SK-N-SH (cell line): ENCODE measurements at regions not wholly inside any gene's neighbourhood (a gene's known extent, or its start where the extent isn't known, plus 50 kb on each side); places are given as distances from the start of the nearest gene placed in this dataset.

Source experiments
- CTCF ChIA-PET: fragments of 300-600, 350-600 bp; formaldehyde crosslinking; extraction: SDS; loops from one replicate; lab custom pipeline; 2021; lab: Yijun Ruan, JAX
- POLR2A ChIA-PET: fragments of 350-600 bp; sonication (Branson Sonifier 250); formaldehyde crosslinking; extraction: SDS; loops from one replicate; lab custom pipeline; 2020; ENCODE audit warnings: antibody characterized with exemption, inconsistent platforms; lab: Yijun Ruan, JAX
- DNase-seq: peaks from one replicate; pipeline ENCODE4 v3.0.0; 2012
- H2AFZ ChIP-seq: fragments of 200-600 bp; sonication (generic); 2 replicates; pipeline ENCODE4 v1.8.1; 2016; ENCODE audit warnings: antibody characterized with exemption, mild to moderate bottlenecking, low read depth
- H3F3A ChIP-seq: fragments of 200-600 bp; sonication (generic); replicated peaks from 2 replicates; pipeline ENCODE3; 2016; ENCODE audit warnings: antibody characterized with exemption, mild to moderate bottlenecking; ENCODE audit not compliant: insufficient read depth
- H3K27ac ChIP-seq, 2 experiments: fragments of 200-500 bp in 1 of 2; fragments of 200-600 bp in 1 of 2; sonication (Bioruptor generic) in 1 of 2; sonication (generic), shearing (Covaris generic) in 1 of 2; 2 replicates each; pipeline versions ENCODE4 v1.5.1 to v1.6.1; 2014 to 2016; ENCODE audit warnings: low read depth in 2 of 2, inconsistent platforms in 1 of 2, low read length in 1 of 2, mild to moderate bottlenecking in 1 of 2, mixed read lengths in 1 of 2
- H3K27me3 ChIP-seq: fragments of 200-600 bp; sonication (generic), shearing (Covaris generic); 2 replicates; pipeline ENCODE4 v1.6.1; 2016; ENCODE audit warnings: mixed run types; ENCODE audit not compliant: insufficient read depth
- H3K36me3 ChIP-seq, 2 experiments: fragments of 200-500 bp in 1 of 2; fragments of 200-600 bp in 1 of 2; sonication (Bioruptor generic) in 1 of 2; sonication (generic) in 1 of 2; replicated peaks in 1 of 2; 2 replicates each; pipeline versions ENCODE3 to v1.5.1; 2014 to 2016; ENCODE audit warnings: low read length in 1 of 2, mild to moderate bottlenecking in 1 of 2; ENCODE audit not compliant: insufficient read depth in 2 of 2, control insufficient read depth in 1 of 2
- H3K4me1 ChIP-seq, 2 experiments: fragments of 200-500 bp in 1 of 2; fragments of 200-600 bp in 1 of 2; sonication (Bioruptor generic) in 1 of 2; sonication (generic), shearing (Covaris generic) in 1 of 2; 2 replicates each; pipeline versions ENCODE4 v1.5.1 to v1.6.1; 2014 to 2016; ENCODE audit warnings: low read depth in 1 of 2, low read length in 1 of 2, mixed run types in 1 of 2; ENCODE audit not compliant: insufficient read depth in 2 of 2, control insufficient read depth in 1 of 2
- H3K4me2 ChIP-seq: fragments of 200-600 bp; sonication (generic), shearing (Covaris generic); 2 replicates; pipeline ENCODE4 v1.6.1; 2017; ENCODE audit warnings: mixed run types
- H3K4me3 ChIP-seq, 2 experiments: fragments of 200-500 bp in 1 of 2; fragments of 200-600 bp in 1 of 2; sonication (Bioruptor generic) in 1 of 2; sonication (generic), shearing (Covaris generic) in 1 of 2; 2 replicates each; pipeline versions ENCODE4 v1.5.1 to v1.8.1; 2014 to 2016; ENCODE audit warnings: low read depth in 2 of 2, inconsistent platforms in 1 of 2, low read length in 1 of 2, mild to moderate bottlenecking in 1 of 2, mixed read lengths in 1 of 2, moderate library complexity in 1 of 2
- H3K79me2 ChIP-seq: fragments of 200-600 bp; sonication (generic); 2 replicates; pipeline ENCODE4 v1.8.1; 2017; ENCODE audit warnings: mild to moderate bottlenecking; ENCODE audit not compliant: insufficient read depth
- H3K9ac ChIP-seq: fragments of 200-600 bp; sonication (generic); 2 replicates; pipeline ENCODE4 v1.6.1; 2017; ENCODE audit warnings: mixed run types
- H3K9me2 ChIP-seq: fragments of 200-600 bp; sonication (generic); 2 replicates; pipeline ENCODE4 v1.6.1; 2017; ENCODE audit warnings: mixed run types
- H3K9me3 ChIP-seq: fragments of 200-600 bp; sonication (generic); 2 replicates; pipeline ENCODE4 v1.6.1; 2017; ENCODE audit warnings: mixed run types, mild to moderate bottlenecking, moderate library complexity
- H4K20me1 ChIP-seq: fragments of 200-600 bp; sonication (generic); 2 replicates; pipeline ENCODE4 v1.6.1; 2017; ENCODE audit warnings: mild to moderate bottlenecking, mixed run types; ENCODE audit not compliant: insufficient read depth
- CHD2 ChIP-seq: fragments of 150-350 bp; IDR thresholded peaks from 2 replicates; pipeline ENCODE4 v1.6.1; 2018; ENCODE audit warnings: low read length; ENCODE audit not compliant: partially characterized antibody
- FOSL2 ChIP-seq: IDR thresholded peaks from 2 replicates; pipeline ENCODE4 v1.4.0; 2012; ENCODE audit warnings: low read depth, mild to moderate bottlenecking, moderate library complexity, borderline replicate concordance
- FOXJ3 ChIP-seq: sonication (generic); formaldehyde crosslinking; IDR thresholded peaks from 2 replicates; pipeline ENCODE4 v1.5.1; 2020; ENCODE audit warnings: mild to moderate bottlenecking, missing genetic modification reagents
- GABPA ChIP-seq: IDR thresholded peaks from 2 replicates; pipeline ENCODE4 v1.4.0; 2012; ENCODE audit warnings: low read depth, mild to moderate bottlenecking
- JUND ChIP-seq: IDR thresholded peaks from 2 replicates; pipeline ENCODE4 v1.4.0; 2012
- NRF1 ChIP-seq: IDR thresholded peaks from 2 replicates; pipeline ENCODE4 v1.6.1; 2012; ENCODE audit warnings: low read depth, mild to moderate bottlenecking, low read length
- POLR2AphosphoS5 ChIP-seq: IDR thresholded peaks from 2 replicates; pipeline ENCODE4 v1.6.1; 2012; ENCODE audit warnings: low read depth, low read length
- SMC3 ChIP-seq: IDR thresholded peaks from 2 replicates; pipeline ENCODE4 v1.6.1; 2012; ENCODE audit warnings: low read depth, low read length, improper control_type of control experiment
- TAF1 ChIP-seq: IDR thresholded peaks from 2 replicates; pipeline ENCODE4 v1.6.1; 2012; ENCODE audit warnings: low read depth, mild to moderate bottlenecking, low read length, moderate library complexity, borderline replicate concordance
- TCF12 ChIP-seq: IDR thresholded peaks from 2 replicates; pipeline ENCODE4 v1.4.0; 2012
- TEAD4 ChIP-seq: IDR thresholded peaks from 2 replicates; pipeline ENCODE4 v1.4.0; 2012; ENCODE audit warnings: mild to moderate bottlenecking, borderline replicate concordance; ENCODE audit not compliant: insufficient read depth
- YY1 ChIP-seq: IDR thresholded peaks from 2 replicates; pipeline ENCODE4 v1.4.0; 2012; ENCODE audit warnings: low read depth, mild to moderate bottlenecking
- TF ChIP-seq, protein P1 (sequence below): IDR thresholded peaks from 2 replicates; pipeline ENCODE4 v1.6.1; 2012; ENCODE audit warnings: mild to moderate bottlenecking, low read depth, low read length, moderate library complexity
- TF ChIP-seq, protein P2 (sequence below): fragments of 150-350 bp; IDR thresholded peaks from 2 replicates; pipeline ENCODE4 v1.6.1; 2017; ENCODE audit warnings: antibody characterized with exemption, low read length, low read depth, borderline replicate concordance
- TF ChIP-seq, protein P3 (sequence below): IDR thresholded peaks from 2 replicates; pipeline ENCODE4 v1.4.0; 2012; ENCODE audit warnings: low read depth, borderline replicate concordance
- TF ChIP-seq, protein P4 (sequence below): IDR thresholded peaks from 2 replicates; pipeline ENCODE4 v1.4.0; 2012; ENCODE audit warnings: low read depth

DNA sequence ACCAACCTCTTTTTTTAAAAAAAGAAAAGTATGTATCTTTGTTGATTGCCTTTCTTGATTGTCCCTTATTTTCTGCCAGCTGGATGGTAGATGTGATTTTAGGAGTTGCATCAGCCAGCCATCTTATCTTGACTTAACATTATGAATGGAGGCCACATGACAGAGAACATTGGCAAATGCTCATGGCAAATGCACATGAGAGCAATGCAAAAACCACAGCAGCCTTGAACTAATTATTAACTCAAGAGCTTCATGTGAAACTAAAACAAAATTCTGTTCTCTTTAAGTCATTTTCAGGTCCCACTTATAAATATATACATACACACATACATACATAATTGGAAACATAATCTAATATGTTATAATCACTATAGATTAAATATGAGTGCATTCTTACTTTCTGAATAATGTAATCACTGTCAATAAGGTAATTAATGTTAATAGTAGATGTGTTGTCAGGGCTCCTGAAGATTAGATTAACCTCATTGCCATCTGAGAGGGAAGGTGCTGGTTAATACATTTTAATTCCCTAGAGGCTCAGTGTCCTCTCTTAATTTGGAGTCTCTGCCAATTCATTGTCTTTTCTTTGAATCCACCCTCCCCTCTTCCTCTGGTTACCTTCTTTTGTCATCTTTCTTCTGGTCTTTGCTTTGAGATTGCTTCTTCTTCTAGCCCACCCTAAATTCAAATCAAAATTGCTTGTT is 962.2 kb downstream of the ADGRL2 start:
- no peak overlapping the region for H3K4me3 ChIP-seq
- H3K36me3 ChIP-seq, result no peaks in the 10 kb centered on the region
- H3K27ac ChIP-seq, result no peak overlapping the region
- no peak overlapping the region for H3K9ac ChIP-seq
- no peaks in the 10 kb centered on the region for H3K79me2 ChIP-seq
- no peak overlapping the region for H3K4me2 ChIP-seq
- no peaks in the 10 kb centered on the region for H3K27me3 ChIP-seq
- ChIA-PET CTCF (no interaction called here), POLR2A (no interaction called here)
- TF ChIP-seq, protein P1, sequence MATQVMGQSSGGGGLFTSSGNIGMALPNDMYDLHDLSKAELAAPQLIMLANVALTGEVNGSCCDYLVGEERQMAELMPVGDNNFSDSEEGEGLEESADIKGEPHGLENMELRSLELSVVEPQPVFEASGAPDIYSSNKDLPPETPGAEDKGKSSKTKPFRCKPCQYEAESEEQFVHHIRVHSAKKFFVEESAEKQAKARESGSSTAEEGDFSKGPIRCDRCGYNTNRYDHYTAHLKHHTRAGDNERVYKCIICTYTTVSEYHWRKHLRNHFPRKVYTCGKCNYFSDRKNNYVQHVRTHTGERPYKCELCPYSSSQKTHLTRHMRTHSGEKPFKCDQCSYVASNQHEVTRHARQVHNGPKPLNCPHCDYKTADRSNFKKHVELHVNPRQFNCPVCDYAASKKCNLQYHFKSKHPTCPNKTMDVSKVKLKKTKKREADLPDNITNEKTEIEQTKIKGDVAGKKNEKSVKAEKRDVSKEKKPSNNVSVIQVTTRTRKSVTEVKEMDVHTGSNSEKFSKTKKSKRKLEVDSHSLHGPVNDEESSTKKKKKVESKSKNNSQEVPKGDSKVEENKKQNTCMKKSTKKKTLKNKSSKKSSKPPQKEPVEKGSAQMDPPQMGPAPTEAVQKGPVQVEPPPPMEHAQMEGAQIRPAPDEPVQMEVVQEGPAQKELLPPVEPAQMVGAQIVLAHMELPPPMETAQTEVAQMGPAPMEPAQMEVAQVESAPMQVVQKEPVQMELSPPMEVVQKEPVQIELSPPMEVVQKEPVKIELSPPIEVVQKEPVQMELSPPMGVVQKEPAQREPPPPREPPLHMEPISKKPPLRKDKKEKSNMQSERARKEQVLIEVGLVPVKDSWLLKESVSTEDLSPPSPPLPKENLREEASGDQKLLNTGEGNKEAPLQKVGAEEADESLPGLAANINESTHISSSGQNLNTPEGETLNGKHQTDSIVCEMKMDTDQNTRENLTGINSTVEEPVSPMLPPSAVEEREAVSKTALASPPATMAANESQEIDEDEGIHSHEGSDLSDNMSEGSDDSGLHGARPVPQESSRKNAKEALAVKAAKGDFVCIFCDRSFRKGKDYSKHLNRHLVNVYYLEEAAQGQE, result no peak
- no peak for TF ChIP-seq JUND
- TF ChIP-seq FOSL2, result no peak
- no peak for TF ChIP-seq CHD2
- no peak for TF ChIP-seq POLR2AphosphoS5
- no peak for TF ChIP-seq NRF1
- no peak for TF ChIP-seq FOXJ3 (CRISPR knock-in tag)
- TF ChIP-seq, protein P2, sequence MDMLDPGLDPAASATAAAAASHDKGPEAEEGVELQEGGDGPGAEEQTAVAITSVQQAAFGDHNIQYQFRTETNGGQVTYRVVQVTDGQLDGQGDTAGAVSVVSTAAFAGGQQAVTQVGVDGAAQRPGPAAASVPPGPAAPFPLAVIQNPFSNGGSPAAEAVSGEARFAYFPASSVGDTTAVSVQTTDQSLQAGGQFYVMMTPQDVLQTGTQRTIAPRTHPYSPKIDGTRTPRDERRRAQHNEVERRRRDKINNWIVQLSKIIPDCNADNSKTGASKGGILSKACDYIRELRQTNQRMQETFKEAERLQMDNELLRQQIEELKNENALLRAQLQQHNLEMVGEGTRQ, result no peak
- TF ChIP-seq, protein P3, sequence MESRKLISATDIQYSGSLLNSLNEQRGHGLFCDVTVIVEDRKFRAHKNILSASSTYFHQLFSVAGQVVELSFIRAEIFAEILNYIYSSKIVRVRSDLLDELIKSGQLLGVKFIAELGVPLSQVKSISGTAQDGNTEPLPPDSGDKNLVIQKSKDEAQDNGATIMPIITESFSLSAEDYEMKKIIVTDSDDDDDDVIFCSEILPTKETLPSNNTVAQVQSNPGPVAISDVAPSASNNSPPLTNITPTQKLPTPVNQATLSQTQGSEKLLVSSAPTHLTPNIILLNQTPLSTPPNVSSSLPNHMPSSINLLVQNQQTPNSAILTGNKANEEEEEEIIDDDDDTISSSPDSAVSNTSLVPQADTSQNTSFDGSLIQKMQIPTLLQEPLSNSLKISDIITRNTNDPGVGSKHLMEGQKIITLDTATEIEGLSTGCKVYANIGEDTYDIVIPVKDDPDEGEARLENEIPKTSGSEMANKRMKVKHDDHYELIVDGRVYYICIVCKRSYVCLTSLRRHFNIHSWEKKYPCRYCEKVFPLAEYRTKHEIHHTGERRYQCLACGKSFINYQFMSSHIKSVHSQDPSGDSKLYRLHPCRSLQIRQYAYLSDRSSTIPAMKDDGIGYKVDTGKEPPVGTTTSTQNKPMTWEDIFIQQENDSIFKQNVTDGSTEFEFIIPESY, result no peak
- TF ChIP-seq TEAD4, result no peak
- no peak for TF ChIP-seq TAF1
- TF ChIP-seq SMC3, result no peak
- no peak for TF ChIP-seq TCF12
- no peak for TF ChIP-seq YY1
- TF ChIP-seq, protein P4, sequence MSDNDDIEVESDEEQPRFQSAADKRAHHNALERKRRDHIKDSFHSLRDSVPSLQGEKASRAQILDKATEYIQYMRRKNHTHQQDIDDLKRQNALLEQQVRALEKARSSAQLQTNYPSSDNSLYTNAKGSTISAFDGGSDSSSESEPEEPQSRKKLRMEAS, result no peak
- TF ChIP-seq GABPA, result no peak
- H2AFZ ChIP-seq, result no peak overlapping the region
- no peaks in the 10 kb centered on the region for H3K9me2 ChIP-seq
- H3F3A ChIP-seq, result no peaks in the 10 kb centered on the region
- DNase-seq, result no peak
- H3K4me1 ChIP-seq, result no peaks in the 10 kb centered on the region; a peak in 1 of 4 replicates
- H3K9me3 ChIP-seq, result no peaks in the 10 kb centered on the region
- no peaks in the 10 kb centered on the region for H4K20me1 ChIP-seq
